Right lobe of liver (tissue), 6 donors: ENCODE measurements at regions not wholly inside any gene's neighbourhood (a gene's known extent, or its start where the extent isn't known, plus 50 kb on each side); places are given as distances from the start of the nearest gene placed in this dataset.

Experiments used
- ATAC-seq, 4 donors: fragments of 200-7000 bp; cut with Tn5 transposase; one replicate each; pipeline ENCODE4 v1.9.1; 2020; ENCODE audit warnings: mild to moderate bottlenecking in 4 of 4, moderate library complexity in 4 of 4
- DNase-seq, 3 donors: peaks; one replicate each; pipeline ENCODE4 v3.0.0-alpha.2; 2020
- H3K27ac ChIP-seq, 3 donors: fragments of 200-600 bp; one replicate each; pipeline ENCODE4 v1.8.0; 2022
- H3K27me3 ChIP-seq, 2 donors: fragments of 200-600 bp; one replicate each; pipeline ENCODE4 v1.8.0; 2022
- H3K36me3 ChIP-seq, 4 donors: fragments of 200-600 bp; sonication (generic) in 1 of 4; one replicate each; pipeline versions ENCODE4 v1.5.1 to v1.8.0; 2017 to 2022; ENCODE audit warnings: control low read depth in 1 of 4
- H3K4me1 ChIP-seq, 4 donors: fragments of 200-600 bp; sonication (generic) in 1 of 4; one replicate each; pipeline versions ENCODE4 v1.5.1 to v1.8.0; 2017 to 2022; ENCODE audit warnings: control low read depth in 1 of 4
- H3K4me3 ChIP-seq, 3 donors: fragments of 200-600 bp; one replicate each; pipeline ENCODE4 v1.8.0; 2022
- H3K9me3 ChIP-seq, 4 donors: fragments of 200-600 bp; sonication (generic) in 1 of 4; one replicate each; pipeline versions ENCODE4 v1.5.1 to v1.8.0; 2017 to 2022; ENCODE audit warnings: control low read depth in 1 of 4
- POLR2A ChIP-seq: fragments of 450-650 bp; IDR thresholded peaks from one replicate; pipeline ENCODE4 v1.6.1; 2017; ENCODE audit warnings: antibody characterized with exemption, mild to moderate bottlenecking
- WGBS: methylation state at CpG from one replicate; pipeline ENCODE4 v1.1.6; 2018; ENCODE audit warnings: low coverage, low lambda C conversion rate; ENCODE audit not compliant: insufficient coverage; ENCODE audit errors: missing lambda C conversion rate; 5-methylcytosine and 5-hydroxymethylcytosine counted together
- intact Hi-C, 2 donors: fragments of 100-400 bp; cut with DNase I; formaldehyde crosslinking; loops; one replicate each; pipeline versions ENCODE4 v1.11.2 to v1.14.1; 2022
- TF ChIP-seq, protein P1 (sequence below), 4 donors: fragments of 200-600 bp in 3 of 4; fragments of 450-650 bp in 1 of 4; IDR thresholded peaks; one replicate each; pipeline versions ENCODE4 v1.5.1 to v1.8.0; 2016 to 2022; ENCODE audit warnings: antibody characterized with exemption in 4 of 4, mild to moderate bottlenecking in 2 of 4
- donor health status: DM: no; HTN: yes; CAD: no.
- donor health status: DM: no; HTN: no; CAD: no.
- donor health status: DM: no; HTN: no; CAD: no.
- donor health status: DM: no; HTN: yes; CAD: no.
- donor health status: DM: no; HTN: yes; CAD: no.

DNA sequence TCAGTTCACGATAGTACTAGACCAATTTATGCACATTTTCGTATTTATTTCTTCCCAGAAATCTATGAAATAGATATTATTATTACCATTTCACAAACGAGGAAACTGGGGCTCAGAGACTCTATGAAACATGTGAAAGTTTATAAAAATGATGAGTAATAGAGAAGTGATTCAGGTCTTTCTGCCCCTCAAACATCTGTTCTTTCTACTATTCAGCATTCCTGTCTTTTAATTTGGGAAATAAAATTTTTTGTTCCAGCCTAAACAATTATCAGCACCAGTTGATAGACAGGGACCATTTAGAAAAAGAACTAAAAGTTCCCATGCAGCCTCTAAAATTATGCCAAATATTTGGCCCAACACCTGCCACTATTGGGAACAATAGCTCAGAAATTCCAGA is 585.1 kb downstream of the PTPRC start:
- no peak for TF ChIP-seq POLR2A
- TF ChIP-seq, protein P1, sequence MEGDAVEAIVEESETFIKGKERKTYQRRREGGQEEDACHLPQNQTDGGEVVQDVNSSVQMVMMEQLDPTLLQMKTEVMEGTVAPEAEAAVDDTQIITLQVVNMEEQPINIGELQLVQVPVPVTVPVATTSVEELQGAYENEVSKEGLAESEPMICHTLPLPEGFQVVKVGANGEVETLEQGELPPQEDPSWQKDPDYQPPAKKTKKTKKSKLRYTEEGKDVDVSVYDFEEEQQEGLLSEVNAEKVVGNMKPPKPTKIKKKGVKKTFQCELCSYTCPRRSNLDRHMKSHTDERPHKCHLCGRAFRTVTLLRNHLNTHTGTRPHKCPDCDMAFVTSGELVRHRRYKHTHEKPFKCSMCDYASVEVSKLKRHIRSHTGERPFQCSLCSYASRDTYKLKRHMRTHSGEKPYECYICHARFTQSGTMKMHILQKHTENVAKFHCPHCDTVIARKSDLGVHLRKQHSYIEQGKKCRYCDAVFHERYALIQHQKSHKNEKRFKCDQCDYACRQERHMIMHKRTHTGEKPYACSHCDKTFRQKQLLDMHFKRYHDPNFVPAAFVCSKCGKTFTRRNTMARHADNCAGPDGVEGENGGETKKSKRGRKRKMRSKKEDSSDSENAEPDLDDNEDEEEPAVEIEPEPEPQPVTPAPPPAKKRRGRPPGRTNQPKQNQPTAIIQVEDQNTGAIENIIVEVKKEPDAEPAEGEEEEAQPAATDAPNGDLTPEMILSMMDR (IDR thresholded peaks at IDR 0.05), result no peak
- Histone ChIP-seq H3K27ac (no peak overlapping the region), H3K27me3 (no peaks in the 10 kb centered on the region), H3K4me3 (no peak overlapping the region), H3K4me1 (no peaks in the 10 kb centered on the region), H3K36me3 (no peaks in the 10 kb centered on the region), H3K9me3 (no peaks in the 10 kb centered on the region)
- DNase-seq (no peak), ATAC-seq (no peak)
- 71% methylated on average over 3 of the region's 3 CpGs for WGBS
- intact Hi-C loops, result no loop called here

DNA sequence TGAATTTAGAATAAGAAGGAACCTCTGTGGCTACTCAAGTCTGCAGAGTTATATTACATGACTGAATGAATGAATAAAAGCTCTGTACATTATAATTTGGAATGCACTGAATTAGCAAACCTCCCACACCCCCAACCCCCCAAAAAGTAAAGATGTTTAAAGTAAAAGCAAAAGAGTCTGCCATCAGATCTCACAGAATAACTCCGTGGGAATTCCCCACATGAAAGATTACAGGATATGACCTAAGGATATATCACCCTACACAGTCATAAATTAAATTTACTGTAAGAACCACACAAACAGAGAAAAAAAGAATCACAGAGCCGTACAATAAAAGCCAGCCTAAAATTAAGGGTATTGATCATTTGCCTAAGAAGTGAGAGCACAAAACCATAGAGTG is 587.3 kb downstream of the PTPRC start:
- Histone ChIP-seq H3K4me3 (no peak overlapping the region), H3K36me3 (no peaks in the 10 kb centered on the region), H3K9me3 (no peaks in the 10 kb centered on the region), H3K27me3 (no peaks in the 10 kb centered on the region), H3K4me1 (no peaks in the 10 kb centered on the region), H3K27ac (no peak overlapping the region)
- DNase-seq (no peak), ATAC-seq (no peak)
- intact Hi-C loops, result no loop called here
- TF ChIP-seq POLR2A, result no peak
- TF ChIP-seq, protein P1 (IDR thresholded peaks at IDR 0.05), result no peak
- 16% methylated on average over 2 of the region's 2 CpGs for WGBS

DNA sequence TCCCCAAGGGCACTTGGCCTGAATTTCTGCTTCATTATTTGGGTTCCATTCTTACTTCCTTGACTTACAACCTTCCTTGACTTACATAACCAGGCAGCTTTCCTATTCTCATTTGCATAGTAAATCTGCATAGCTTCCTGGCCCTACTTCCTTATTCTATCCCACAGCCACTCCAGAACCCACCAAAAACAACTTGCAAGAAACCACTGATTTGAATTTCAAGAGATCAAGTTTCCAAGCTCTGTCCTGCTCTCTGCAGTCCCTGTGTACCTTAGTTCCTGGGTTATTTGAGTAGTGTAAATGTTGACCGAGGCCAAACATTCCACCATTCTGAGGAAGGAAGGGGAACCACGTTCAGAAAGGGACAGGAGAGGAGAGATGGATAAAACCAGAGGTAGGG is 603.3 kb downstream of the PTPRC start:
- DNase-seq, result no peak
- TF ChIP-seq, protein P1 (IDR thresholded peaks at IDR 0.05), result no peak
- no peak for TF ChIP-seq POLR2A
- H3K27me3 ChIP-seq, result no peaks in the 10 kb centered on the region
- WGBS, result 30% methylated on average over 2 of the region's 2 CpGs
- intact Hi-C loops, result no loop called here
- H3K4me1 ChIP-seq, result no peaks in the 10 kb centered on the region
- no peaks in the 10 kb centered on the region for H3K36me3 ChIP-seq
- H3K27ac ChIP-seq, result no peak overlapping the region
- ATAC-seq, result no peak
- no peak overlapping the region for H3K4me3 ChIP-seq
- no peaks in the 10 kb centered on the region for H3K9me3 ChIP-seq

DNA sequence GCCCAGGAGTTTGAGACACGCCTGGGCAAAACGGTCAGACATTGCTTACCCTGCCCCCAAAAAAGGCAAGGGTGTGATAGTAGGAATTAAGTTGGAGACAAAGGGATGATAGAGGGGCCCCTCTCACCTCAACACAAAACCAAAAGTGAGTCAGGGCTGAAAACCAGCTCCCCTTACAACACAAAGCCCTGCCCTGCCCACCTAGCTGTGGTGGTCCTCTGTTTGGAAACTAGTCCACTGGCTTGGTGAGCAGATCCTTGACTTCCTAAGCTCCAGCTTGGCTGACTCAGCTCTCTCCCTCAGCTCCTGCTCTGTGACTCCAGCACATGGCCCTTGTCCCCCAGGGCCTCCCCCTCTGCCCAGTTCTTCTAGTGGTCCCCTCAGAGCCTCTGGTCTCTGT is 603.8 kb downstream of the PTPRC start:
- no peak for DNase-seq
- 83% methylated on average over 2 of the region's 2 CpGs for WGBS
- Histone ChIP-seq H3K27ac (no peak overlapping the region), H3K27me3 (no peaks in the 10 kb centered on the region), H3K36me3 (no peaks in the 10 kb centered on the region), H3K4me1 (no peaks in the 10 kb centered on the region), H3K4me3 (no peak overlapping the region), H3K9me3 (no peaks in the 10 kb centered on the region)
- no peak for TF ChIP-seq POLR2A
- TF ChIP-seq, protein P1 (IDR thresholded peaks at IDR 0.05), result no peak
- ATAC-seq, result no peak
- intact Hi-C loops, result no loop called here

DNA sequence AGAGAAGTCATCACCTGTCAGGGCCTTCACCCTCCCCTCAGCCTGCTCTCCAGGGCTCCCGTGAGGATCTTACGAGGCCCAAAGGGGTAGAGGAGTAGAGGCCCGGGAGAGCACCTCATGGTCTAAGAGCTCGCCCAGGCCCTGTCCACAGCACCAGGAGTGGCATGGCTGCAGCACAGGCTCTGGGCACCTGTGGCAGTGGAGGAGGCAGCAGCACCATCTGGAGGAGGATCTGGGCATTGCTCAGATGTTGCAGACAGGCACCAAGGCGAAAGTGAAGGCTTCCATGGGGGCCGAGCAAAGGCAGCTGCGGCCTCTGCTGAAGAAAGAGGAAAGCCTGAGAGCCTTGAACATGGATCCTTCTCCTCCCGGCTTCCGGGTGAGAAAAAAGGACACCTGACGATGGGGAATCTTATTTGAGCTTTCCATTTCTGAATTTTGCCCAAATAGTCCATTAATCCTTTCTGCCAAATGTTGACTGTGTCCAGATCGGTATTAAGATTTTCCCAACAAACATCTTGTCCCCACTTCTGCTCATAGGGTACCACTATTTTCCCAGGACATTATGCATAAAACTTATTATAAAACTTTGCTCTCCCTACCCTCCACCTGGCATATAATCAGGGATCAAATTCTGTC is 604.7 kb downstream of the PTPRC start:
- intact Hi-C loops, result no loop called here
- Histone ChIP-seq H3K9me3 (no peaks in the 10 kb centered on the region), H3K4me1 (no peaks in the 10 kb centered on the region), H3K4me3 (no peak overlapping the region), H3K27ac (no peak overlapping the region), H3K27me3 (no peaks in the 10 kb centered on the region), H3K36me3 (no peaks in the 10 kb centered on the region)
- DNase-seq, result peak; percentile 39 to 59 (median 58)
- peak; percentile 80 to 87 (median 84) for ATAC-seq
- TF ChIP-seq, protein P1 (IDR thresholded peaks at IDR 0.05), result peak; percentile 30 to 56 (median 39)
- no peak for TF ChIP-seq POLR2A
- WGBS, result 65% methylated on average over 6 of the region's 11 CpGs
